K562 (cell line): ENCODE measurements at regions not wholly inside any gene's neighbourhood (a gene's known extent, or its start where the extent isn't known, plus 50 kb on each side); places are given as distances from the start of the nearest gene placed in this dataset.

Source experiments
- ATAC-seq: fragments of 200-7000 bp; cut with Tn5 transposase; 3 replicates; pipeline ENCODE4 v1.9.1; 2020; ENCODE audit warnings: moderate library complexity
- BruUV-seq: library from RNA; stranded (reverse); fragments of 400-500 nt; replicated peaks from 2 replicates; lab custom pipeline; 2021; lab: Mats Ljungman, UMichigan
- CTCF ChIA-PET: fragments of 300-600 bp; formaldehyde crosslinking; extraction: SDS; loops from one replicate; lab custom pipeline; 2021; ENCODE audit warnings: low intra/inter-chr PET ratio; lab: Yijun Ruan, JAX
- POLR2A ChIA-PET: fragments of 300-600, 350-650 bp; sonication (Branson Sonifier 250); formaldehyde crosslinking; extraction: SDS; loops from one replicate; lab custom pipeline; 2021; ENCODE audit warnings: antibody characterized with exemption, inconsistent platforms; lab: Yijun Ruan, JAX
- DNase-seq, 4 experiments: peaks; one replicate each; pipeline versions ENCODE4 v3.0.0 to v3.0.0-alpha.2; 2011 to 2018; ENCODE audit warnings: low spot score in 3 of 4, mixed read lengths in 3 of 4; ENCODE audit errors: extremely low read depth in 1 of 4
- FAIRE-seq: peaks from 2 replicates; lab custom pipeline; 2011; peaks lifted over from hg19 to GRCh38; lab: Jason Lieb, UNC
- H2AFZ ChIP-seq: 2 replicates; pipeline ENCODE4 v1.6.0; 2011; ENCODE audit warnings: low read depth, low read length, control low read depth, inconsistent platforms
- H3K27ac ChIP-seq: fragments of 200-600 bp; 3 replicates; pipeline ENCODE4 v1.8.0; 2011; ENCODE audit warnings: low read depth, mild to moderate bottlenecking, control low read depth, inconsistent platforms, low read length, moderate library complexity, mixed read lengths; ENCODE audit errors: extremely low read depth
- H3K27me3 ChIP-seq, 2 experiments: fragments of 300-600 bp in 1 of 2; 2 replicates in 1 of 2; 3 replicates in 1 of 2; pipeline versions ENCODE4 v1.6.0 to v1.8.0; 2011; ENCODE audit warnings: inconsistent platforms in 2 of 2, low read length in 2 of 2, mild to moderate bottlenecking in 1 of 2, mixed read lengths in 1 of 2, moderate library complexity in 1 of 2; ENCODE audit not compliant: control insufficient read depth in 2 of 2, insufficient read depth in 2 of 2
- H3K36me3 ChIP-seq: fragments of 300-600 bp; 3 replicates; pipeline ENCODE4 v1.8.0; 2011; ENCODE audit warnings: mild to moderate bottlenecking, low read length, inconsistent platforms; ENCODE audit not compliant: control insufficient read depth, insufficient read depth
- H3K4me1 ChIP-seq, 2 experiments: fragments of 200-600 bp in 1 of 2; replicated peaks in 1 of 2; 2 replicates in 1 of 2; 3 replicates in 1 of 2; pipeline versions ENCODE4 v1.5.1 to v1.8.0; 2011; ENCODE audit warnings: inconsistent platforms in 2 of 2, low read length in 2 of 2, mild to moderate bottlenecking in 1 of 2, mixed read lengths in 1 of 2, moderate library complexity in 1 of 2; ENCODE audit not compliant: control insufficient read depth in 2 of 2, insufficient read depth in 2 of 2
- H3K4me2 ChIP-seq: 2 replicates; pipeline ENCODE4 v1.6.1; 2011; ENCODE audit warnings: low read length, control low read depth, inconsistent platforms, mixed read lengths; ENCODE audit not compliant: insufficient read depth
- H3K4me3 ChIP-seq: fragments of 200-600 bp; sonication (generic), shearing (Covaris generic); 2 replicates; pipeline ENCODE4 v1.5.1; 2016; ENCODE audit warnings: control low read depth, inconsistent platforms
- H3K79me2 ChIP-seq: fragments of 200-600 bp; 3 replicates; pipeline ENCODE4 v1.8.0; 2011; ENCODE audit warnings: low read length, inconsistent platforms; ENCODE audit not compliant: control insufficient read depth, insufficient read depth
- H3K9ac ChIP-seq, 2 experiments: 2 replicates each; pipeline versions ENCODE4 v1.6.0 to v1.6.1; 2011; ENCODE audit warnings: low read depth in 2 of 2, low read length in 2 of 2, control low read depth in 1 of 2, inconsistent platforms in 1 of 2, mild to moderate bottlenecking in 1 of 2, mixed read lengths in 1 of 2; ENCODE audit not compliant: insufficient read depth in 1 of 2
- H3K9me1 ChIP-seq: one replicate; pipeline ENCODE4 v1.6.0; 2011; ENCODE audit warnings: inconsistent platforms, mild to moderate bottlenecking, low read length, moderate library complexity; ENCODE audit not compliant: control insufficient read depth, insufficient read depth
- H3K9me3 ChIP-seq: replicated peaks from 2 replicates; pipeline ENCODE4 v1.5.1; 2011; ENCODE audit warnings: low read depth, low read length, inconsistent platforms; ENCODE audit not compliant: control insufficient read depth, insufficient read depth
- H4K20me1 ChIP-seq: replicated peaks from 2 replicates; pipeline ENCODE4 v1.6.1; 2011; ENCODE audit warnings: low read length, inconsistent platforms, mixed read lengths; ENCODE audit not compliant: control insufficient read depth, insufficient read depth
- BACH1 ChIP-seq: fragments of 200-800 bp; sonication (Bioruptor generic); IDR thresholded peaks from 2 replicates; pipeline ENCODE4 v1.6.1; 2016; ENCODE audit warnings: missing genetic modification characterization, missing compliant biosample characterization
- ETV5 ChIP-seq: sonication (generic); formaldehyde crosslinking; IDR thresholded peaks from 2 replicates; pipeline ENCODE4 v1.4.0; 2020; ENCODE audit warnings: low read depth, mild to moderate bottlenecking, missing genetic modification reagents
- EZH2 ChIP-seq: IDR thresholded peaks from 2 replicates; pipeline ENCODE4 v1.6.1; 2012; ENCODE audit warnings: low read depth, mild to moderate bottlenecking, inconsistent platforms, low read length, borderline replicate concordance
- FOXJ2 ChIP-seq: fragments of 200-800 bp; sonication (Bioruptor generic); IDR thresholded peaks from 2 replicates; pipeline ENCODE4 v1.6.1; 2016; ENCODE audit warnings: missing genetic modification characterization, missing compliant biosample characterization
- HDAC6 ChIP-seq: IDR thresholded peaks from 2 replicates; pipeline ENCODE4 v1.6.1; 2012; ENCODE audit warnings: low read depth, mild to moderate bottlenecking, control low read depth, inconsistent platforms, low read length, moderate library complexity
- MEF2D ChIP-seq: conservative IDR thresholded peaks from 2 replicates; pipeline ENCODE4 v1.6.1; 2016; ENCODE audit warnings: low read depth, missing genetic modification characterization, missing compliant biosample characterization
- RBM25 ChIP-seq: fragments of 200-400 bp; formaldehyde crosslinking; IDR thresholded peaks from 2 replicates; pipeline ENCODE4 v1.6.1; 2018; ENCODE audit warnings: low read length, low read depth, moderate library complexity; ENCODE audit not compliant: severe bottlenecking
- RFX1 ChIP-seq: fragments of 450-650 bp; IDR thresholded peaks from 2 replicates; pipeline ENCODE4 v1.6.1; 2016; ENCODE audit warnings: mild to moderate bottlenecking, moderate library complexity
- THAP7 ChIP-seq: fragments of 250-450 bp; sonication (Bioruptor Pico); IDR thresholded peaks from 2 replicates; pipeline ENCODE4 v1.5.0; 2021
- ZNF212 ChIP-seq: fragments of 450-650 bp; formaldehyde crosslinking; IDR thresholded peaks from 2 replicates; pipeline ENCODE4 v1.4.0; 2020; ENCODE audit warnings: mild to moderate bottlenecking
- ZNF239 ChIP-seq: fragments of 250-450 bp; sonication (Bioruptor Pico); IDR thresholded peaks from 2 replicates; pipeline ENCODE4 v1.4.0; 2020; ENCODE audit warnings: mild to moderate bottlenecking
- ZNF24 ChIP-seq: fragments of 450-650 bp; IDR thresholded peaks from 2 replicates; pipeline ENCODE4 v1.6.1; 2016
- ZNF740 ChIP-seq, 3 experiments: fragments of 200-800 bp in 1 of 3; sonication (Bioruptor generic) in 1 of 3; sonication (generic) in 1 of 3; formaldehyde crosslinking in 1 of 3; IDR thresholded peaks; 2 replicates each; pipeline versions ENCODE4 v1.6.1 to v1.8.0; 2016 to 2022; ENCODE audit warnings: mild to moderate bottlenecking in 2 of 3, missing compliant biosample characterization in 2 of 3, missing genetic modification characterization in 2 of 3, missing genetic modification reagents in 1 of 3
- ZNF76 ChIP-seq: fragments of 250-450 bp; sonication (Bioruptor Pico); IDR thresholded peaks from 2 replicates; pipeline ENCODE4 v1.4.0; 2020; ENCODE audit warnings: mild to moderate bottlenecking, moderate library complexity, borderline replicate concordance
- ZNF778 ChIP-seq: fragments of 450-650 bp; formaldehyde crosslinking; IDR thresholded peaks from 2 replicates; pipeline ENCODE4 v1.4.0; 2020; ENCODE audit warnings: mild to moderate bottlenecking, moderate library complexity
- WGBS: fragments of 100-300 bp; shearing (Covaris generic); methylation state at CpG from one replicate; pipeline ENCODE4 v1.1.6; 2016; ENCODE audit warnings: low coverage, mixed read lengths; ENCODE audit not compliant: insufficient coverage; ENCODE audit errors: missing lambda C conversion rate; 5-methylcytosine and 5-hydroxymethylcytosine counted together
- in situ Hi-C: fragments of 300-500 bp; cut with MboI; formaldehyde crosslinking; loops from 4 replicates; pipeline ENCODE4 v1.15.0; 2018; ENCODE audit warnings: inconsistent platforms, mixed read lengths
- intact Hi-C: fragments of 100-400 bp; cut with micrococcal nuclease; formaldehyde crosslinking; loops from 2 replicates; pipeline ENCODE4 v1.14.2; 2022

GRCh38 chr6:22152841-22153240 is 144.0 kb downstream of the PRL start:
- Histone ChIP-seq H3K36me3 (no peaks in the 10 kb centered on the region), H3K27ac (no peak overlapping the region), H4K20me1 (no peaks in the 10 kb centered on the region), H3K9ac (no peak overlapping the region), H3K4me1 (no peaks in the 10 kb centered on the region), H2AFZ (no peak overlapping the region), H3K27me3 (peaks cover 0 to 9% of the 10 kb centered on the region in 2 experiments; a peak in 3 of 5 replicates), H3K4me2 (no peak overlapping the region), H3K79me2 (no peaks in the 10 kb centered on the region), H3K9me3 (no peaks in the 10 kb centered on the region), H3K4me3 (no peak overlapping the region), H3K9me1 (no peaks in the 10 kb centered on the region)
- DNase-seq = no peak
- FAIRE-seq = no peak
- in situ Hi-C loops = no loop called here
- ATAC-seq = no peak
- intact Hi-C loops = no loop called here
- no TSS peak for BruUV-seq
- POLR2A ChIA-PET = no interaction called here
- CTCF ChIA-PET = no interaction called here
- no peak for TF ChIP-seq ZNF212
- no peak for TF ChIP-seq ETV5 (CRISPR knock-in tag)
- TF ChIP-seq RFX1 = peak; percentile 13; the same call in 1 of the 2 replicates
- TF ChIP-seq, all 486 proteins: peak for 1

- 0% methylated on average over 6 of the region's 6 CpGs for WGBS
- BruUV-seq = no TSS peak
- H3K9ac ChIP-seq = no peak overlapping the region
- CTCF ChIA-PET = no interaction called here
- DNase-seq = no peak
- intact Hi-C loops (no loop called here), in situ Hi-C loops (no loop called here)
- H3K4me2 ChIP-seq = no peak overlapping the region
- no peaks in the 10 kb centered on the region for H3K79me2 ChIP-seq
- no peaks in the 10 kb centered on the region for H3K9me1 ChIP-seq
- H3K27me3 ChIP-seq = peaks cover 0 to 4% of the 10 kb centered on the region in 2 experiments; a peak in 1 of 5 replicates
- ATAC-seq = no peak
- no peak for FAIRE-seq
- H2AFZ ChIP-seq = no peak overlapping the region
- H3K36me3 ChIP-seq = no peaks in the 10 kb centered on the region
- no peak overlapping the region for H3K27ac ChIP-seq
- no peaks in the 10 kb centered on the region for H3K4me1 ChIP-seq
- H3K4me3 ChIP-seq = no peak overlapping the region
- no peaks in the 10 kb centered on the region for H4K20me1 ChIP-seq
- no peaks in the 10 kb centered on the region for H3K9me3 ChIP-seq
- POLR2A ChIA-PET = no interaction called here
- TF ChIP-seq HDAC6 = no peak
- no peak for TF ChIP-seq ZNF740 (CRISPR knock-in tag; IDR thresholded peaks at IDR 0.05)
- no peak for TF ChIP-seq ZNF740 (tag; IDR thresholded peaks at IDR 0.05)
- no peak for TF ChIP-seq ZNF24
- no peak for TF ChIP-seq FOXJ2 (tag)
- no peak for TF ChIP-seq ZNF76
- TF ChIP-seq ZNF239 (CRISPR knock-in tag) = no peak
- TF ChIP-seq EZH2 = no peak
- TF ChIP-seq ZNF778 (CRISPR knock-in tag) = no peak
- no peak for TF ChIP-seq MEF2D (tag)
- no peak for TF ChIP-seq THAP7
- no peak for TF ChIP-seq RBM25
- TF ChIP-seq BACH1 (tag) = no peak
Measured at GRCh38 chr6:22153384-22154158, 143.3 kb downstream of the PRL start.
